GM12864 (cell line): ENCODE measurements at regions not wholly inside any gene's neighbourhood (a gene's known extent, or its start where the extent isn't known, plus 50 kb on each side); places are given as distances from the start of the nearest gene placed in this dataset.
"Not testable (repeated sequence)": the region's sequence is repeated elsewhere in the genome, so short reads cannot be mapped to it uniquely, and the experiment has no call there.

ENCODE experiments used
- DNase-seq: peaks from one replicate; pipeline ENCODE4 v3.0.0-alpha.2; 2011; ENCODE audit warnings: low read depth
- H3K4me3 ChIP-seq: 2 replicates; pipeline ENCODE4 v1.5.1; 2011; ENCODE audit warnings: mild to moderate bottlenecking, low read depth, low read length, control low read depth
- TF ChIP-seq, protein P1 (sequence below): IDR thresholded peaks from 2 replicates; pipeline ENCODE4 v1.5.1; 2011; ENCODE audit warnings: low read depth, mild to moderate bottlenecking, moderate library complexity, low read length, control low read depth, inconsistent platforms; ENCODE audit errors: missing control alignments

GRCh38 chrX:93868289-93868965 is 194.4 kb downstream of the FAM133A start:
- no peak for DNase-seq

DNA sequence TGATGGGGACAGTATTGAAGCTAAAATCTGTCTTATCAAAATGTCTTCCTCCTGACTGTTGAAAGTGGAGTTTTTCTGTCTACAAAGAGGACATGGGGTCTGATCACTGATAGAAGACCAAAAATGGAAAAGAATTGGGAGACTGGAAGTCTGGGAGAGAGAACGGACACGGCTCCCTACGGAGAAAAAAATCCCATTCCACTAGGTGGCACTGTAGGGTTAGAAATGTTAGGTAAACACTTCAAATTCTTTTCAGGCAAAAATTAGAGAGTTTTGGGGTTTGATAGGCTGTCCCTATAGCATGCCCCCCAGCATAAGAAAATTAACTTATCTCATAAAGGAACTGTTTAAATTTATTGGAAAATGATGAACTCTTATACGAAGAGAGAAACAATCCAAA is 200.5 kb downstream of the FAM133A start:
- DNase-seq = no peak
- H3K4me3 ChIP-seq = no peak overlapping the region
- TF ChIP-seq, protein P1, sequence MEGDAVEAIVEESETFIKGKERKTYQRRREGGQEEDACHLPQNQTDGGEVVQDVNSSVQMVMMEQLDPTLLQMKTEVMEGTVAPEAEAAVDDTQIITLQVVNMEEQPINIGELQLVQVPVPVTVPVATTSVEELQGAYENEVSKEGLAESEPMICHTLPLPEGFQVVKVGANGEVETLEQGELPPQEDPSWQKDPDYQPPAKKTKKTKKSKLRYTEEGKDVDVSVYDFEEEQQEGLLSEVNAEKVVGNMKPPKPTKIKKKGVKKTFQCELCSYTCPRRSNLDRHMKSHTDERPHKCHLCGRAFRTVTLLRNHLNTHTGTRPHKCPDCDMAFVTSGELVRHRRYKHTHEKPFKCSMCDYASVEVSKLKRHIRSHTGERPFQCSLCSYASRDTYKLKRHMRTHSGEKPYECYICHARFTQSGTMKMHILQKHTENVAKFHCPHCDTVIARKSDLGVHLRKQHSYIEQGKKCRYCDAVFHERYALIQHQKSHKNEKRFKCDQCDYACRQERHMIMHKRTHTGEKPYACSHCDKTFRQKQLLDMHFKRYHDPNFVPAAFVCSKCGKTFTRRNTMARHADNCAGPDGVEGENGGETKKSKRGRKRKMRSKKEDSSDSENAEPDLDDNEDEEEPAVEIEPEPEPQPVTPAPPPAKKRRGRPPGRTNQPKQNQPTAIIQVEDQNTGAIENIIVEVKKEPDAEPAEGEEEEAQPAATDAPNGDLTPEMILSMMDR = peak; percentile 27

More at GRCh38 chrX:93868289-93868965, 194.4 kb downstream of the FAM133A start:
- H3K4me3 ChIP-seq = no peak overlapping the region
- TF ChIP-seq, protein P1 = no peak

DNA sequence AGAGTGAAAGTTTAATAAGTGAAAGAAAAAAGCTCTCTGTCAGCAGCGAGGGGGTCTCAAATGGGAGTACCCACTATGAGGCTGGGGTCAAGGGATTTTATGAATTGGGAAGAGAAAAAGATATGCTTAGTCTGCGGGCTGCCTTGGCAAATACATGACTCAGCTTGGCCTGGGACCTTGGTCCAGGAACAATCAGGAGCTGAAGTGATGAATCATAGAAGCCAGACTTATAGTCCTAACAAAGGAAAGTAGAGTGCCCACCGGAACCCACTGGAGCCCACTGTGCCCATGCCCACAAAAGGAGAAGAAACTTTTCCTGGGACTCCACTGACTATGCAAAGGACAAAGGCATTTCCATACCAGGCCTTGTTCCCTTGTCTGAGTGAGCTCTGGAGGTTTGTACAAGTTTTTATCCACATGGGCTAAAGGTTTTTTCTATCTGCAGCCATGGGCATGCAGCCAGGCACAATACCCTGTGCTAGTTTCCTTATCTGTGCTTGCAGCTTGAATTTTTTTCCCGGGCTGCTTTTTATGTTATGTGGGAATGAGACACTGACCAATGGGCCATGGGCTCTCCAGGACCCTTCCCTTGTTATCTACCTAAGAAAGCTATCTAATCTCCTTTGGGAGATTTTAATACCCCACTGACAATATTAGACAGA is 201.7 kb downstream of the FAM133A start:
- no peak overlapping the region for H3K4me3 ChIP-seq
- TF ChIP-seq, protein P1 = no peak
- DNase-seq = no peak

DNA sequence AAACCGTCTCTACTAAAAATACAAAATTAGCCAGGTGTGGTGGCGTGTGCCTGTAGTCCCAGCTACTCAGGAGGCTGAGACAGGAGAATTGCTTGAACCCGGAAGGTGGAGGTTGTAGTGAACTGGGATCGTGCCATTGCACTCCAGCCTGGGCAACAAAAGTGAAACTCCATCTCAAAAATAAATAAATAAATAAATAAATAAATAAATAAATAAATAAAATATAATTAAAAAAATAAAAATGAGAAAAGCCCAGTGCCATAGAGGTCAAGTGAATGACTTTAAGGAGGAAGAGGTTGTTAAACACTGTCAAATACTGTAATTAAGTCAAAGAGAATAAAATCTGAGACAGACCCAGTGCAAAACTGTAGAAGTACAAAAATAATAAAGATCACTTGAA is 247.0 kb downstream of the FAM133A start:
- H3K4me3 ChIP-seq, DNase-seq: not testable (repeated sequence)

GRCh38 chrX:93932471-93933220 is 258.6 kb downstream of the FAM133A start:
- TF ChIP-seq, protein P1 = no peak
- DNase-seq = no peak
- no peak overlapping the region for H3K4me3 ChIP-seq

DNA sequence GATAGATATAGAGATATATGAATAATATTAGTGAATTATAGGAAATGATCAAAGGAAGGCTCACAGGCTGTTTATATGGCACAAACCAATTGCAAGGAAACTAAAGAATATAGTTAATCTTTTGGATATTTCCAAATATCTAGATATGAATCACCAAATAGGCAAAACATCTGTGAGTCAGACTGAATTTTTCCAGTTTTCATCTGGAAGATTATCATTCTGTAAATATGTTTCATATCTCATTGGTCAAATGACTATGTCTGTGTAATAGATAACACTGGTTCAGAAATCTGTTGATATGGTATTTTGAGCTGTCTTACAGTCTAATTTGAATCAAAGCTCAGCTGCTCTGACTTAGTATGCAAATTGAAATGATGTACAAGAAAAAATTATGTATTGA is 303.6 kb downstream of the FAM133A start:
- TF ChIP-seq, protein P1 = no peak
- no peak for DNase-seq
- no peak overlapping the region for H3K4me3 ChIP-seq

DNA sequence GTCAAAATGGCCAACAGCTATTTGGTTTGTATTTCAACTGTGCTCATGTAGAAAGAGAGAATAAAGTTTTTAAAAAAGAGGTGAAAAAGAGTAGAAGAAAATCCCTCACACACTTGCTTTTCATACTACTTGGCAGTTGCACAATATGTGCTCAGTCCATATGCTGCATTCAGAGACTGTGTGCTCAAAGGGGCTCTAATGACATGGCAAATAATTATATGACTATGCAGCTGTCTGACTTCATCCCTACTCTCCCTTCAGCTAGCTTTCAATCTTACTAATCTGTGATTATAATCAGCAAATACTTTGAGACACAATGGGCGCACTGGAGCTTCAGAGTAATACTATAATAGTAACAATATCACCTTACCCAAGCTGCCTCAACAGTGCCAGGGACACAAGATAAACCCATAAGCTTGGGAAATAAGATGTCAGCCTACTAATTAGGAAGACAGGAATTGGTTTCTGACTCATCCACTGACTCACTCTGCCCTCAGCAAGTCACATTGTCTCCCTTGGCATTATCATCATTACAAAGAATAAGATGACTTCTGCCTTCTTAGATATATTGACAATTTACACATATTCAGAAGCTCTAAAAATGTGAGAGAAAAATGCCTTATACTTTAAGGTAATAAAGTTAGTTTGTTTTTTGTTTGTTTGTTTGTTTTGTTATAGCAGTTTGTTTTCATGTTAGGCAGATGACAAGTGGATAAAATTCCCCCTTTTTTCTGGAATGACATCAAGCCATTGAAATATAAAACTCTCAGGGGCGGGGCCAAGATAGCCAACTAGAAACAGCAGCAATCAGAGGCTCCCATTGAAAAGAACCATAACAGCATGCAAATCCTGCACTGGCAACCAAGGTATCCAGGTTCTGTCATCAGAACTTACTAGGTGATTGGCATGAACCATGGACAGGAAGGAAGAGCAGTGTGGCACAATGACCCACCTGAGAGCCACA is 311.6 kb downstream of the FAM133A start:
- H3K4me3 ChIP-seq = no peak overlapping the region
- TF ChIP-seq, protein P1 = no peak
- no peak for DNase-seq
